ENCODE measurements at regions not wholly inside any gene's neighbourhood (a gene's known extent, or its start where the extent isn't known, plus 50 kb on each side); places are given as distances from the start of the nearest gene placed in this dataset.

DNA sequence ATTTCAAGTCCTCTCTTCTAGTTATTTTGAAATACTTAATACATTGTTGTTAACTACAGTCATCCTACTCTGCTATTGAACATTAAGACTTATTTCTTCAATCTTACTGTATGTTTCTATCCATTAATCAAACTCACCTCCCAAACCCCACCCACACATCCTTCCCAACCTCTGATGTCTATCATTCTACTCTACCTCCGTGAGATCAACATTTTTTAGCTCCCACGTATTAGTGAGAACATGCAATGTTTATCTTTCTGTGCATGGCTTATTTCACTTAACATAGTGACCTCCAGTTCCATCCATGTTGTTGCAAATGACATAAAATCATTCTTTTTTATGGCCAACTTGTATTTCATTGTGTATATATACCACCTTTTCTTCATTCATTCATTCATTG lies 236.6 kb upstream of the CTNNB1 start:
- Histone ChIP-seq H3K27ac (ENCODE audit: low read length) (no peak overlapping the region), H3K4me1 (ENCODE audit: control insufficient read depth, insufficient read depth, low read length) (no peaks in the 10 kb centered on the region), H3K36me3 (ENCODE audit: control insufficient read depth, insufficient read depth, low read length) (no peaks in the 10 kb centered on the region), H3K4me3 (ENCODE audit: low read depth in 2 of 2, low read length in 2 of 2) (no peak overlapping the region), H3K9me3 (ENCODE audit: control insufficient read depth, insufficient read depth, low read depth, low read length) (no peaks in the 10 kb centered on the region), H3K27me3 (ENCODE audit: control insufficient read depth, insufficient read depth, low read length) (no peaks in the 10 kb centered on the region)
- POLR2A ChIA-PET: no interaction called here
- TF ChIP-seq POLR2AphosphoS5 (IDR thresholded peaks at IDR 0.05; ENCODE audit: low read depth, low read length): no peak
- TF ChIP-seq TCF7L2 (IDR thresholded peaks at IDR 0.05; ENCODE audit: low read depth, low read length): no peak
- TF ChIP-seq CTCF (IDR thresholded peaks at IDR 0.05): no peak
- TF ChIP-seq SIN3A (IDR thresholded peaks at IDR 0.05; ENCODE audit: borderline replicate concordance, insufficient read depth, low read depth, low read length): no peak
- TF ChIP-seq REST (IDR thresholded peaks at IDR 0.05; ENCODE audit: insufficient read depth in 1 of 2, low read depth in 2 of 2, low read length in 1 of 2): no peak
- in situ Hi-C loops (cut with HindIII; ENCODE audit: low pct_unique_long_range_greater_than_20kb, low sequenced_read_pairs) (no loop called here), intact Hi-C loops (cut with micrococcal nuclease; ENCODE audit: unreplicated experiment) (no loop called here)
- DNase-seq (ENCODE audit: low read depth, low spot score) (no peak), ATAC-seq (no peak)
- no TSS peak for BruUV-seq (replicated peaks)
- CTCF ChIA-PET: no interaction called here

DNA sequence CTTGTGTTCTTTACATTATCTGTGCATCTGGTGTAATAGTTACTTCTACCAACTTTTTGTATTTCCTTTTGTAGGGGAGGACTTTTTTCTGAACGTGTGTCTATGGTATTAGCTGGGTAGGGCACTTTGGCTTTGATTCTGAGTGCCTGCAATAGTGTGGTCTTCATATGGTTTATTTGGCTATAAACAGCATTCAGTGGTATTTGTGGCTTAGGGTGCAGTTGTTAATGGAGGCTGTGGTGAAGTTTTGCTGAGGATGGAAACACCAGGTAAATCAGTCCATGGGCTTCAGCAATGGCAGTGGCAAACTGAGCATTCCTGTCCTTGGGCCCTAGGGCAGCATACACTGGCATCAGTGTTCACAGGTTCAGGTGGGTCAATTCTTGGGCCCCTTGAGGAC lies 230.6 kb upstream of the CTNNB1 start:
- intact Hi-C loops (cut with micrococcal nuclease; ENCODE audit: unreplicated experiment): no loop called here
- ChIA-PET POLR2A (no interaction called here), CTCF (no interaction called here)
- no peak for ATAC-seq
- no peak overlapping the region for H3K4me3 ChIP-seq (ENCODE audit: low read depth in 2 of 2, low read length in 2 of 2)
- no peaks in the 10 kb centered on the region for H3K9me3 ChIP-seq (ENCODE audit: control insufficient read depth, insufficient read depth, low read depth, low read length)
- no peaks in the 10 kb centered on the region for H3K4me1 ChIP-seq (ENCODE audit: control insufficient read depth, insufficient read depth, low read length)
- no peak for TF ChIP-seq POLR2AphosphoS5 (IDR thresholded peaks at IDR 0.05; ENCODE audit: low read depth, low read length)
- no peak for TF ChIP-seq REST (IDR thresholded peaks at IDR 0.05; ENCODE audit: insufficient read depth in 1 of 2, low read depth in 2 of 2, low read length in 1 of 2)
- TF ChIP-seq TCF7L2 (IDR thresholded peaks at IDR 0.05; ENCODE audit: low read depth, low read length): no peak
- TF ChIP-seq CTCF (IDR thresholded peaks at IDR 0.05): no peak
- no peak for TF ChIP-seq SIN3A (IDR thresholded peaks at IDR 0.05; ENCODE audit: borderline replicate concordance, insufficient read depth, low read depth, low read length)
- no peaks in the 10 kb centered on the region for H3K36me3 ChIP-seq (ENCODE audit: control insufficient read depth, insufficient read depth, low read length)
- BruUV-seq (replicated peaks): no TSS peak
- no peaks in the 10 kb centered on the region for H3K27me3 ChIP-seq (ENCODE audit: control insufficient read depth, insufficient read depth, low read length)
- no peak for DNase-seq (ENCODE audit: low read depth, low spot score)
- in situ Hi-C loops (cut with HindIII; ENCODE audit: low pct_unique_long_range_greater_than_20kb, low sequenced_read_pairs): no loop called here
- no peak overlapping the region for H3K27ac ChIP-seq (ENCODE audit: low read length)
